NCI-H2029 treated with DMSO at 0.1 percent for 48 hours (cell line): ENCODE measurements at regions not wholly inside any gene's neighbourhood (a gene's known extent, or its start where the extent isn't known, plus 50 kb on each side); places are given as distances from the start of the nearest gene placed in this dataset.
"Not testable (repeated sequence)": the region's sequence is repeated elsewhere in the genome, so short reads cannot be mapped to it uniquely, and the experiment has no call there.

Experiments used
- DNase-seq: peaks from one replicate; lab custom pipeline; 2025; lab: John Stamatoyannopoulos, UW

DNA sequence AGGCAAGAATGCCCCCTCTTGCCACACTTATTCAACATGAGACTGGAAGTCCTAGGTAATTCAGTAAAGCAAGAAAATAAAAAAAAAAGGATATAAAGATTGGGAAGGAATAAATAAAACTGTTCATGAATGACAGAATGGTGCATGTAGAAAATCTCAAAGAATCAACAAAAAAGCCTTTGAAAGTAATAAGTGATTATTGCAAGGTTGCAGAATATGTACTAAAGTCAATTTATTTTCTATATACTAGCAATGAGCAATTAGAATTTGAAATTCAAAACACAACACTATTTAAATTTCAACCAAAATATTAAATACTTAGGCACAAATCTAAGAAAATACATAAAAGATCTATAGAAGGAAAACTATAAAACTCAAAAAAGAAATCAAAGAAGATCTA is 58.6 kb downstream of the MAGEA10 start:
- no peak for DNase-seq

DNA sequence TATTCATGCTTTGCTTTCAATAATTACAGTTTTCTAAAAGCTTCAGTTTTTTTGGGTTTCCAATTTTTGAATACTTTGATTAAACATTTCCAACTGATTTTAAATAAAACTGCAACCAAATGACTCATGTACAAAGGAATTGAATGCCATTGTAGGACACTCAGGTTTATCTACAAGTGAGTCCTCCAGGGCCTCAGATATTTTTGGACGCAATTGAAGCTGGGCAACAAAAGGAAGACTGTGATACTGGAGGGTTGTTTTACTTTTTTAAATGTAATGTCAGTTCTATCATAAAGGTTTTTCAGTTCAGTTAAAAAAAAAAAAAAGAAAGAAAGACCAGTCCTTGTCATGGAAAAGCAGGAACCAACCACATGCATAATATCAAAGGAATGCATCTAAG is 64.2 kb downstream of the MAGEA10 start:
- no peak for DNase-seq

DNA sequence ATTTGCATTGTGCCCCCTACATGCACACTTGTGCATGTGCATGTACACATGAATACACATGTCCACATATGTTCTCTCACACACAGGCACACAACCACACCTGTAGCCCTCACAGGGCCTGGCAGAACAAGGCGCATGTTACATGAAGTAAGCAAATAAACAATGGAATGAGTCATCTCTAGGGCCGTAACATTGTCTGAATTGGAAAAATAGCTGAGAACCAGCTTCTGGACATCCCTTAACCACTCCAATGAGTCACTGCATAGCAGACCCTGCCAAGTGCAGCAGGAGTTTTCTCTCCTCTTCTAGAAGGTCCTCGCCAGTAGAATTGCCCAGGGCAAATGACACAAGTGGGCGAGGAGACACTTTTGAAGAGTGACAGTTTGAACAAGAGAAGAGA is 66.1 kb downstream of the MAGEA10 start:
- peak; percentile 2 for DNase-seq

DNA sequence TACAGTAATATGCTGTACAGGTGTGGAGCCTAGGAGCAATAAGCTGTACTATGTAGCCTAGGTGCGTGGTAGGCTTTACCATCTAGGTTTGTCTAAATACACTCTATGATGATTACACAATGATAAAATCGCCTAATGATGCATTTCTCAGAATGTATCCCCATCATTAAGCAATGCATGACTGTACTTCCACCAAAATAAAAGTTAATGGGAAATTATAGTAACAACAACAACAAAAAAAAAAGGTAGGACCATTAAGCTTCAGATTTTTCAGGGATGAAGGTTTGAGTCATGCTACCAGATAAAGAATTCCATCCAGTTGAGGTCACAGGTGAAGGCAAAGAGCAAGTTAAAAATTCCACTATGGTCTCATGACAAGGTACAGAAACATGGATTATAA is 68.2 kb downstream of the MAGEA10 start:
- DNase-seq, result no peak

DNA sequence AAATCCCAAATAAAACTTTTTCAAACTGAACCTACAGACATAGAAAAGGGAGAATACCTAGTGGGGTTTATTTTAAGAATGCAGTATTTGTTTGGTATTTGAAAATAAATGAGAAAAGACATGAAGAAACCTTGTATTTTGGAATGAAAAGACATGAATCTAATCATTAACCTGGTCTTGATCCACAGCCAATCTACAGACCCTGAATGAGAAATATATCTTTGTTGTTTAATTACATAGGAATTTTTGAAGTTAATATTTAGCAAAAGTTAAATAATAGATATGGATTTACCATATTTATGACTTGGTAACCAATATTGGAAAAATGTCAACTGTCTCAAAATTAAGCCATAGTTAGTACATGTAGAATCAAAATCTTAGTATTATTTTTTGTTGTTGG is 76.8 kb downstream of the MAGEA10 start:
- DNase-seq, result no peak

DNA sequence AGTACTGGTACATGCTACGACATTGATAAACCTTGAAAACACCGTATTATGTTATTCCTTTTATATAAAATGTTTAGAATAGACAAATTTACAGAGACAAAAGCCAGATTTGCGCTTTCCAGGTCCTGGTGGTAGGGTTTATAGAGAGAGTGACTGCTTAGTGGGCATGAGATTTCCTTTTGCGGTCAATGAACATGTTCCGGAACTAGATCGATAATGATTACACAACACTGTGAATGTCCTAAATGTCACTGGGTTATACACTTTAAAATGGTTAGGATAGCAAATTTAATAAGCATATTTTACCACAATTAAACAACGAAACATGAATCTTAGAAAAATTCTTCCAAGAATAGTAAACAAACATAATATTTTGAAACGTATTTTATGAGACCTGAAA is 77.3 kb downstream of the MAGEA10 start:
- no peak for DNase-seq

DNA sequence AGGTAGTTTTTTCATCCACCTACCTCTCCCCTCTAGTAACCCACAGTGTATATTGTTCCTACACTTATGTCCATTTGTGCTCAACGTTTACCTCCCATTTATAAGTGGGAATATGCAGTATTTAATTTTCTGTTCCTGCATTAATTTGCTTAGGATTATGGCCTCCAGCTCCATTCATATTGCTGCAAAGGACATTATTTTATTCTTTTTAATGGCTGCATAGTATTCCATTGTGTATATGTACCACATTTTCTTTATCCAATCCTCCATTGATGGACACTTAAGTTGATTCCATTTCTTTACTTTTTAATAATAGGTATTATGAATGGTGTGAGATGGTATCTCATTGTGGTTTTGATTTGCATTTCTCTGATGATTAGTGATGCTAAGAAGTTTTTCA is 76.1 kb upstream of the GABRE start:
- not testable (repeated sequence) for DNase-seq

DNA sequence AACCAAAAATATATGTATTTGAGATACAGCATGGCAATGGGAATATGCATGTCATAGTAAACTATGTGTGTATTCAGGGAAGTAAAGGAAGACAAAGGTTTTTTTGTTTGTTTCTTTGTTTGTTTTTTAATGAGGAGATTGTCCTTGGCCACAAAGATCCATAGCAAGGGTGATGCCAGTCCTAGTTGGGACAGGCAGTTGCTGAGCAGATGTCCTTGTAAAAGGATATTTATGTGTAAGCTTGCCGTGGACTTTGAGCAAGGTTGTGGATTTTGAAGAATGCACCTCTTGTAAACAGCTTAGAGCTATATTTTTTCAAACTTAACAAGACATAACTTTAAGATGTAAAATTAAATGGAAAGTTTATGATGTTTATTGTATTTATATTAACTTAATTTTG is 69.9 kb upstream of the GABRE start:
- no peak for DNase-seq

DNA sequence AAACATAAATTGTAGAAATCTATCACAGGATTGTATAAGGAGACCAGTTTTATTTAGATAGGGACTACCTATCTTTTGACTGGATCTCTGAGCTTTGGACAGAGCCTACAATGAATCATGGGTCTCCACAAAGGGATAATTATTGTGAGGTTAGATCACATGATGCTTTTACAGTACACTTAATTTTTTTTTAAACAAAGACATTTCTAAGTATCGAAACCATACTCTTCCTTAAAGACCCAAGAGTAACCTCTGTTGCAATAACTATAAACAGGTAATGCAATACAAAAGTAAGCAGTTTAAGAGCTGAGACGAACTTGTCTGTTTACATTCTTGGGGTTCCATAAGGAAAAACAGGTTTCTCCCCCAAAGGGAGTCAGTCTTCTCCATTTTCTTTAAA is 64.3 kb upstream of the GABRE start:
- DNase-seq, result no peak

DNA sequence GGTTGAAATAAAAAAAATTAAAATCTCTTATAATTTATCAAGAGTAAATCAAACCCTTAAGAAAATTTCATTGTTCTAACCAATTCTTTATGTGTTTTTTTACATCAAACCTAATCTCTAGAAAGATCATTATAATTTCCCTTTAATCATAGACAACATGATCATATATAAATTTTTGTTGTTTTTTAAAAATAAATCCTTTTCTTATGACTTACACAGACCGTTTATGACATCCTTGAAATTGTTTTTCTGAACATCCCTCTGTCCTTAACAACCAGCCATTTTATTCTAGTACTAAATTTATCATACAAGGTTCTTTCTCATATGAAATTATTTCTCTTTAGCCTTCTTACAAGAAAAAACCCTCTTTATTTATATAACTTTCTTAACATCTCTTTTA is 62.7 kb upstream of the GABRE start:
- DNase-seq, result no peak

DNA sequence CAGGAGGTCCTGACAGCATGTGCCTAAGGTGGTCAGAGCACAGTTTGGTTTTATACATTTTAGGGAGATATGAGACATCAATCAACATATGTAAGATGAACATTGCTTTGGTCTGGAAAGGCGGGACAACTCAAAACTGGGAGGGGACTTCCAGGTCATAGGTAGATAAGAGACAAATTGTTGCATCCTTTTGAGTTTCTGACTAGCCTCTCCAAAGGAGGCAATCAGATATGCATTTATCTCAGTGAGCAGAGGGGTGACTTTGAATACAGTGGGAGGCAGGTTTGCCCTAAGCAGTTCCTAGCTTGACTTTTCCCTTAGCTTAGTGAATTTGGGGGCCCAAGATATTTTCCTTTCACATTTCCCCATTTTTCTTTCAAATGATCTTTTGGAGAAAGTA is 56.9 kb upstream of the GABRE start:
- DNase-seq, result not testable (repeated sequence)

DNA sequence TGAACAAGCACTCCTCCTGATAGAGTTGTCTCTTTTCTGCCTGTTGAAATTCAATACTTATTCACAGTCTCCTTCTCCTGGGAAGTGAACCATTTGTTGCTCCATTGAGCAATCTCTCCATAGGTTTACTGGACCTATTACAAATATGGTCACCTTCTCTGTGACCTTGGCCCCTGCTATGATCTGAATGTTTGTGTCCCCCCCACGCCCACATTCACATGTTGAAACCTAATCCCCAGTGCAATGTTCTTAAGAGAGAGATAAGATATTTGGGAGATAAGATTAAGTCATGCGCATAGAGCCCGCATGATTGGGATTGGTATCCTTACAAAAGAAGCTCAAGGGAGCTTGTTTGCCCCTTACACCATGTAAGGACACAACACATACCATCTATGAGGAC is 54.1 kb upstream of the GABRE start:
- DNase-seq, result peak; percentile 5

DNA sequence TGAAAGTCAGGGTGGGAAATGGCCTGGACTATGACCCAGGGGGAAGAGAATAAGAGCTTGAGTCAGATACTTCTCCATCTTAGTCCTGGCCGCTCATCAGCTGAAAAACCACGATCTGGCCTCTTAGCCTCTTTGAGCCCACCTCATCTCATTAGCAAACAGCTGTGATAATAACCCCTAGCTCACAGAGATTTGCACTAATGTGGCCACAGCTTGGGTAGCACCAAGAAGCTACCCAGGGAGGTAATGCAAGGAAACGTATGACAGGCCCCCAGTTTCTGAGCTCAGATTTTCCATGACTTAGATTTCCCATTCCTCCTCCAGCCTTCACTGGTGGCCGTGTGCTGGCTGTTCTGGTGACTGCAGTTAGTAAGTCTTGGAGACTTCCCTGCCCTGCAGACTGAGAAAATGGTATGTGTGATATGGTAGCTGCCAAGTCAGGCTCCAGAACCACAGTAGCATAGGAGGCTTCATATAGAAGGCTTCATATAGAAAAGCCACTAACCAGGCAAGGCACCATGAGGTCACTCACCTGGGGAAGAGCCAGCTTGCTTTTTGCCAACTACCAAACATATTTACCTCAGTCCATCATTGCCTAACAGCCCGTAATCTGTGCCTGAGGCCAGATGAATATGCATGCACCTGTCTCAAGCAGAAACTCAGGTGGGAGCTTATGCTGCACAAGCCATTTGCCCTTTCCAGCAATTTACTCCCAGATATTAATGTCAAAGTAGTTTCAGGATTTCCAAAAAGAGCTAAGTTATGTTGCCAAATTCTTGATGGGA is 51.4 kb upstream of the GABRE start:
- no peak for DNase-seq

DNA sequence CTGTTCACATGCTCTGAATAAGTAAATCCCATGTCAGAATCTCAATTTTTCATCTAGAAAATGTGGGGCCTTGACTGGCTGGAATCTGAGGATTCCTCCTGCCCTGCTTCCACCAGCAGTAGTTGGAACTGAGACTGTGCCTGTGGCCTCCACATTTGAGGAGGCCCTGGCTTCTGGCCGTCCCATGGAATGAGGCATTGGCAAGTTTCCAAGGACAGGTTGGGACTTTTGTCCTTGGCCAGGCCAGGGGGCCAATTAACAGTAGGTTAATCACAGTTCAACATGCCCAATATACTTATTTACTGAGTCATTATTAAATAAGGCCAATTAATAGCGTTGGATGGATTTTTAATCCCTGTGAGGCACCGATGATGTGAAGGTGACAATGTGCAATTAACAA is 50.2 kb upstream of the GABRE start:
- DNase-seq, result no peak
